MM.1S (cell line): ENCODE measurements at regions not wholly inside any gene's neighbourhood (a gene's known extent, or its start where the extent isn't known, plus 50 kb on each side); places are given as distances from the start of the nearest gene placed in this dataset.

Source experiments
- CTCF ChIP-seq: fragments of 300-600 bp; sonication (generic); IDR thresholded peaks from 2 replicates; pipeline ENCODE4 v1.5.1; 2016; ENCODE audit warnings: antibody characterized with exemption, low read length, mixed read lengths
- EZH2 ChIP-seq: fragments of 300-600 bp; sonication (generic); optimal IDR thresholded peaks from 2 replicates; pipeline ENCODE3; 2017; ENCODE audit warnings: low read depth, mild to moderate bottlenecking, antibody characterized with exemption, low read length, mixed read lengths

DNA sequence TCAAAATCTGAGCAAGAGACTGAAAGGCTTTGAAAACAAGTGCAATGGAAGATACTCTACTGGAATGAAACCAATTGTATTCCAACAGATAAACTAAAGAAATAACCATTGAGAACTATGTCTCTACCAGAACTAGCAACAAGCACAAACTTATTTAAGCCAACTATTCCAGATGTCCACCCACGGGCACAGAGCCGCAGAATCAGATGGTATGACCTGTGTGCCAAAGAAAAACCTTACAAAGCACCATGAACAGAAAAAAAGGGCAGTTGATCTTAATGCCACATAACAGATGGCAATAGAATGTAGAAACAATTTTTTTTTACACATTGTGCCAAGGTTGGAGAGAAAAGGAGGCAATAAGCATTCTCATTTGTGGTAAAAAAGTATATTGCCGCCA lies 269.3 kb upstream of the ADGRL3 start:
- TF ChIP-seq CTCF (no peak), EZH2 (no peak)
